Astrocyte of the spinal cord (primary cell): ENCODE measurements at regions not wholly inside any gene's neighbourhood (a gene's known extent, or its start where the extent isn't known, plus 50 kb on each side); places are given as distances from the start of the nearest gene placed in this dataset.

Experiments used
- DNase-seq: peaks from one replicate; pipeline ENCODE4 v3.0.0; 2011; ENCODE audit warnings: low read depth, low spot score
- H3K4me3 ChIP-seq: 2 replicates; pipeline ENCODE4 v1.5.1; 2011; ENCODE audit warnings: low read depth, mild to moderate bottlenecking, low read length, moderate library complexity
- in situ Hi-C: cut with HindIII; loops from 2 replicates; pipeline ENCODE4 v1.10.0; 2017; ENCODE audit warnings: low sequenced_read_pairs
- TF ChIP-seq, protein P1 (sequence below): IDR thresholded peaks from 2 replicates; pipeline ENCODE4 v1.5.1; 2012; ENCODE audit warnings: low read depth, mild to moderate bottlenecking, low read length, inconsistent platforms

DNA sequence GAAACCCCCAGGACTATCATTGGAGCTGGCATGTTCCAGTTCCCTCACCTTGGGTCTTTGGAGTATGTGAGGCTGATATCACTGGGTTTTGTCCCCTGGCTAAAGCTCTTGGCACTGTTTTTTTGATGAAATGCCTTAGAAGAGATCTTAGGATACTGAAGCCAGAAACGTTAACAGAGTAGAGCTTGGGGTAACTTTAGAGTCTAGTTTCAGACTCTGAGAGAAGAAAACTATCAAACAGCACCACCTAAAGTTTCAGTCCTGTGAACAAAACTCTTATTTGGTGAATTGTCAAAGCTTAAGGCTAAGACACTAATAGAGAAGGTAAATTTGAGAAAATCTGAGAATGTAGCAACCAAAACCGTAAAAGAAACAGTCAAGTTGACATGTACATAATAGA lies 111.7 kb upstream of the PUM3 start:
- TF ChIP-seq, protein P1, sequence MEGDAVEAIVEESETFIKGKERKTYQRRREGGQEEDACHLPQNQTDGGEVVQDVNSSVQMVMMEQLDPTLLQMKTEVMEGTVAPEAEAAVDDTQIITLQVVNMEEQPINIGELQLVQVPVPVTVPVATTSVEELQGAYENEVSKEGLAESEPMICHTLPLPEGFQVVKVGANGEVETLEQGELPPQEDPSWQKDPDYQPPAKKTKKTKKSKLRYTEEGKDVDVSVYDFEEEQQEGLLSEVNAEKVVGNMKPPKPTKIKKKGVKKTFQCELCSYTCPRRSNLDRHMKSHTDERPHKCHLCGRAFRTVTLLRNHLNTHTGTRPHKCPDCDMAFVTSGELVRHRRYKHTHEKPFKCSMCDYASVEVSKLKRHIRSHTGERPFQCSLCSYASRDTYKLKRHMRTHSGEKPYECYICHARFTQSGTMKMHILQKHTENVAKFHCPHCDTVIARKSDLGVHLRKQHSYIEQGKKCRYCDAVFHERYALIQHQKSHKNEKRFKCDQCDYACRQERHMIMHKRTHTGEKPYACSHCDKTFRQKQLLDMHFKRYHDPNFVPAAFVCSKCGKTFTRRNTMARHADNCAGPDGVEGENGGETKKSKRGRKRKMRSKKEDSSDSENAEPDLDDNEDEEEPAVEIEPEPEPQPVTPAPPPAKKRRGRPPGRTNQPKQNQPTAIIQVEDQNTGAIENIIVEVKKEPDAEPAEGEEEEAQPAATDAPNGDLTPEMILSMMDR = no peak
- DNase-seq = no peak
- in situ Hi-C loops = no loop called here
- no peak overlapping the region for H3K4me3 ChIP-seq

DNA sequence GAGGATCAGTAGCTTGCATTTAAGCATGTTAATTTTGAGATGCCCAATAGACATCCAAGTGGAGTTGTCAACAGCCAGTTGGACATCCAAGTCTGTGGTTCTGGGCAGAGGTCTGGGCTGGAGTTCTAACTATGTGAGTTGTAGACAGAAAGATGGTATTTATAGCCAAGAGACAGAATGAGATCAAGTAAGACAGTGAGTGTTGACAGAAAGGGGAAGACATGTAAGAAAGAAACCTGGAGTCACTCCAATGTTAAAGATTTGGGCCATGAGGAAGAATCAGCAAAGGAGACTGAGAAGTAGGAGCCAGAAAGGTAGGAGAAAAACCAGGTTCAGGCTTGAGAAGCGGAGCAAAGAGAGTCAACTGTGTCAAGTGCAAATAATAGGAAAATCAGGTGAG lies 95.5 kb upstream of the PUM3 start:
- H3K4me3 ChIP-seq = no peak overlapping the region
- in situ Hi-C loops = no loop called here
- no peak for DNase-seq
- TF ChIP-seq, protein P1 = no peak

GRCh38 chr9:2936221-2936620 lies 92.3 kb upstream of the PUM3 start:
- TF ChIP-seq, protein P1 = no peak
- H3K4me3 ChIP-seq = no peak overlapping the region
- in situ Hi-C loops = no loop called here
- no peak for DNase-seq

DNA sequence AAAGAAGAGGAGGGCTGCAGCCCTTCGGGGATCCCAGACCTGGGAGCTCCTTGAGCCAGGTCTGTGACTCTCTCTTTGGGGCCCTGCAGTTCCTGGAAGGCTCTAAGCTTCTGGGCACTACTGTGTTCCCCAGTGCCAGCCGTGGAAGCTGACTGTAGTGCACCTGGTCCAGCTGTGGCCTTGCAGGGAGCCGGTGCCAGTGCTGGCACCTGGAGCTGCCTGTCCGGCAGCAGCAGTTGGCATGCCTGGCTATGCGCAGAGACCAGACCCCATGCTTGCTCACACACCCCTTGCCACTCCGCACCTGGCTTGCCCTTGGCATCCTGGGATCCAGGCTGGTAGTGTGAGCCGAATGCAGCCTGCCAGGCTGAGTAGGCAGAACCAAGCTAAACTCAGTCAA lies 91.0 kb upstream of the PUM3 start:
- in situ Hi-C loops = no loop called here
- TF ChIP-seq, protein P1 = no peak
- H3K4me3 ChIP-seq = no peak overlapping the region
- no peak for DNase-seq

DNA sequence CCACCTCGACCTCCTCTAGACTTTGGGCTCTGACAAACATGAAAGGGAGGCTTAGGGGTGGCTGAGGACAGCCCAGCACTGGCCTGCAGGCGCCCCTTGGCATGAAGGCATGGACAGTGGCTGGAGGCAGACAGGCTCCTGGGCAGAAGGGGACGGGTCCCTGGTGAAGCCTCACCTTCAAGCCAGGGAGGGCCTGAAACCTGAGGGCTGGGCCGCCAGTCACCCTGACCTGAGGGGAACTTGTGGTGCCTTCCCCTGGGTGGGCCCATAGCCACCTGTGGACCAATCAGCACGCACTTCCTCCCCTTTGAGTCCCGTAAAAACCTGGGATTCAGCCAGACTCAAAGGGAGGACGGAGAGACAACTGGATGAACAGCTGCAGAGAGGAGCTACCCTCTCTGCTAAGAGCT lies 90.4 kb upstream of the PUM3 start:
- DNase-seq = no peak
- in situ Hi-C loops = no loop called here
- TF ChIP-seq, protein P1 = no peak
- no peak overlapping the region for H3K4me3 ChIP-seq

- H3K4me3 ChIP-seq = no peak overlapping the region
- in situ Hi-C loops = no loop called here
- TF ChIP-seq, protein P1 = no peak
- no peak for DNase-seq
Measured at GRCh38 chr9:2933165-2934095, 89.5 kb upstream of the PUM3 start.
